CD4-positive, alpha-beta T cell treated with Interleukin-4 for 4 hours (primary cell): ENCODE measurements at regions not wholly inside any gene's neighbourhood (a gene's known extent, or its start where the extent isn't known, plus 50 kb on each side); places are given as distances from the start of the nearest gene placed in this dataset.
A peak's percentile ranks its signal among the peaks of the same experiment; 100 is the strongest.

Experiments used
- DNase-seq: peaks from one replicate; pipeline ENCODE4 v3.0.0-alpha.2; 2020

GRCh38 chr2:40507432-40507831, 55.5 kb upstream of the SLC8A1 start:
- no peak for DNase-seq

- no peak for DNase-seq
Observed at GRCh38 chr2:40510304-40510703, 58.4 kb upstream of the SLC8A1 start.

- DNase-seq: no peak
Observed at GRCh38 chr2:40511661-40512213, 59.8 kb upstream of the SLC8A1 start.

- DNase-seq: no peak
Observed at GRCh38 chr2:40512256-40512655, 60.4 kb upstream of the SLC8A1 start.

GRCh38 chr2:40513201-40513600, 61.3 kb upstream of the SLC8A1 start:
- DNase-seq: no peak

- no peak for DNase-seq
Observed at GRCh38 chr2:40516604-40517003, 64.7 kb upstream of the SLC8A1 start.

GRCh38 chr2:40528564-40528963, 76.7 kb upstream of the SLC8A1 start:
- DNase-seq: no peak

- no peak for DNase-seq
Observed at GRCh38 chr2:40531359-40531758, 79.5 kb upstream of the SLC8A1 start.

- no peak for DNase-seq
Observed at GRCh38 chr2:40534528-40534927, 82.6 kb upstream of the SLC8A1 start.

- no peak for DNase-seq
Observed at GRCh38 chr2:40535972-40536371, 84.1 kb upstream of the SLC8A1 start.

- no peak for DNase-seq
Observed at GRCh38 chr2:40540026-40540425, 88.1 kb upstream of the SLC8A1 start.

GRCh38 chr2:40543381-40543780, 91.5 kb upstream of the SLC8A1 start:
- no peak for DNase-seq

GRCh38 chr2:40544072-40544471, 92.2 kb upstream of the SLC8A1 start:
- no peak for DNase-seq

GRCh38 chr2:40545645-40546044, 93.8 kb upstream of the SLC8A1 start:
- no peak for DNase-seq

GRCh38 chr2:40546439-40547191, 94.7 kb upstream of the SLC8A1 start:
- DNase-seq: no peak

GRCh38 chr2:40548521-40548920, 96.6 kb upstream of the SLC8A1 start:
- DNase-seq: no peak

- DNase-seq: no peak
Observed at GRCh38 chr2:40550085-40550484, 98.2 kb upstream of the SLC8A1 start.

- DNase-seq: no peak
Observed at GRCh38 chr2:40551081-40551480, 99.2 kb upstream of the SLC8A1 start.

GRCh38 chr2:40554665-40555294, 102.9 kb upstream of the SLC8A1 start:
- DNase-seq: peak; percentile 24

GRCh38 chr2:40556293-40556692, 104.4 kb upstream of the SLC8A1 start:
- DNase-seq: no peak

GRCh38 chr2:40556739-40557138, 104.8 kb upstream of the SLC8A1 start:
- DNase-seq: no peak

- DNase-seq: no peak
Observed at GRCh38 chr2:40558761-40559160, 106.9 kb upstream of the SLC8A1 start.

GRCh38 chr2:40559175-40559574, 107.3 kb upstream of the SLC8A1 start:
- DNase-seq: no peak

GRCh38 chr2:40564184-40564583, 112.3 kb upstream of the SLC8A1 start:
- DNase-seq: no peak

GRCh38 chr2:40579247-40579646, 127.4 kb upstream of the SLC8A1 start:
- no peak for DNase-seq
